ENCODE measurements at regions not wholly inside any gene's neighbourhood (a gene's known extent, or its start where the extent isn't known, plus 50 kb on each side); places are given as distances from the start of the nearest gene placed in this dataset.
A peak's percentile ranks its signal among the peaks of the same experiment; 100 is the strongest.

- Histone ChIP-seq H3K9me3 (ENCODE audit: control insufficient read depth, insufficient read depth, low read depth, low read length) (no peaks in the 10 kb centered on the region), H3K36me3 (ENCODE audit: control insufficient read depth in 2 of 2, insufficient read depth in 1 of 2, low read length in 2 of 2) (no peaks in the 10 kb centered on the region), H3K4me3 (ENCODE audit: low read depth, low read length) (no peak overlapping the region), H3K4me1 (ENCODE audit: control insufficient read depth, insufficient read depth, low read length) (no peaks in the 10 kb centered on the region), H3K27ac (ENCODE audit: extremely low read depth, low read depth, low read length) (no peak overlapping the region)
- CTCF ChIA-PET, result no interaction called here
- POLR2A ChIA-PET, result no interaction called here
- TF ChIP-seq ZNF169 (tag by site-specific recombination; IDR thresholded peaks at IDR 0.05) (no peak), ZNF16 (tag by site-specific recombination; IDR thresholded peaks at IDR 0.05; ENCODE audit: low read depth) (no peak), ZNF626 (tag by site-specific recombination; IDR thresholded peaks at IDR 0.05) (no peak), ZNF433 (tag by site-specific recombination; IDR thresholded peaks at IDR 0.05; ENCODE audit: low read depth) (no peak), ZNF621 (tag by site-specific recombination; IDR thresholded peaks at IDR 0.05) (no peak), ZNF561 (tag by site-specific recombination; IDR thresholded peaks at IDR 0.05; ENCODE audit: borderline replicate concordance) (no peak), ZNF785 (tag by site-specific recombination; IDR thresholded peaks at IDR 0.05) (no peak), GLI4 (tag by site-specific recombination; IDR thresholded peaks at IDR 0.05) (no peak), ZNF777 (tag by site-specific recombination; IDR thresholded peaks at IDR 0.05; ENCODE audit: borderline replicate concordance) (no peak), SETDB1 (IDR thresholded peaks at IDR 0.05; ENCODE audit: insufficient read length, low read length) (no peak), PRDM1 (tag by site-specific recombination; IDR thresholded peaks at IDR 0.05) (no peak), ZNF239 (tag by site-specific recombination; IDR thresholded peaks at IDR 0.05) (no peak), ZNF704 (tag by site-specific recombination; IDR thresholded peaks at IDR 0.05) (no peak), ZNF292 (tag by site-specific recombination; IDR thresholded peaks at IDR 0.05; ENCODE audit: borderline replicate concordance, low read depth) (no peak), GFI1B (tag by site-specific recombination; IDR thresholded peaks at IDR 0.05) (no peak), WT1 (tag by site-specific recombination; IDR thresholded peaks at IDR 0.05) (no peak), ZNF266 (tag by site-specific recombination; IDR thresholded peaks at IDR 0.05; ENCODE audit: low read depth) (no peak)
- TF ChIP-seq, protein P1, sequence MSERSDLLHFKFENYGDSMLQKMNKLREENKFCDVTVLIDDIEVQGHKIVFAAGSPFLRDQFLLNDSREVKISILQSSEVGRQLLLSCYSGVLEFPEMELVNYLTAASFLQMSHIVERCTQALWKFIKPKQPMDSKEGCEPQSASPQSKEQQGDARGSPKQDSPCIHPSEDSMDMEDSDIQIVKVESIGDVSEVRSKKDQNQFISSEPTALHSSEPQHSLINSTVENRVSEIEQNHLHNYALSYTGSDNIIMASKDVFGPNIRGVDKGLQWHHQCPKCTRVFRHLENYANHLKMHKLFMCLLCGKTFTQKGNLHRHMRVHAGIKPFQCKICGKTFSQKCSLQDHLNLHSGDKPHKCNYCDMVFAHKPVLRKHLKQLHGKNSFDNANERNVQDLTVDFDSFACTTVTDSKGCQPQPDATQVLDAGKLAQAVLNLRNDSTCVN (tag by site-specific recombination; optimal IDR thresholded peaks at IDR 0.05), result no peak
- TF ChIP-seq, protein P2, sequence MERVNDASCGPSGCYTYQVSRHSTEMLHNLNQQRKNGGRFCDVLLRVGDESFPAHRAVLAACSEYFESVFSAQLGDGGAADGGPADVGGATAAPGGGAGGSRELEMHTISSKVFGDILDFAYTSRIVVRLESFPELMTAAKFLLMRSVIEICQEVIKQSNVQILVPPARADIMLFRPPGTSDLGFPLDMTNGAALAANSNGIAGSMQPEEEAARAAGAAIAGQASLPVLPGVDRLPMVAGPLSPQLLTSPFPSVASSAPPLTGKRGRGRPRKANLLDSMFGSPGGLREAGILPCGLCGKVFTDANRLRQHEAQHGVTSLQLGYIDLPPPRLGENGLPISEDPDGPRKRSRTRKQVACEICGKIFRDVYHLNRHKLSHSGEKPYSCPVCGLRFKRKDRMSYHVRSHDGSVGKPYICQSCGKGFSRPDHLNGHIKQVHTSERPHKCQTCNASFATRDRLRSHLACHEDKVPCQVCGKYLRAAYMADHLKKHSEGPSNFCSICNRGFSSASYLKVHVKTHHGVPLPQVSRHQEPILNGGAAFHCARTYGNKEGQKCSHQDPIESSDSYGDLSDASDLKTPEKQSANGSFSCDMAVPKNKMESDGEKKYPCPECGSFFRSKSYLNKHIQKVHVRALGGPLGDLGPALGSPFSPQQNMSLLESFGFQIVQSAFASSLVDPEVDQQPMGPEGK (tag by site-specific recombination; IDR thresholded peaks at IDR 0.05), result no peak
Measured at GRCh38 chr13:83100237-83100636, 782.0 kb downstream of the SLITRK1 start.

GRCh38 chr13:83088858-83089257 lies 793.4 kb downstream of the SLITRK1 start:
- TF ChIP-seq ZNF837 (tag by site-specific recombination; IDR thresholded peaks at IDR 0.05), result no peak
- TF ChIP-seq ZNF585B (tag by site-specific recombination; IDR thresholded peaks at IDR 0.05), result peak; percentile 54
- H3K27ac ChIP-seq (ENCODE audit: extremely low read depth, low read depth, low read length), result no peak overlapping the region
- ChIA-PET POLR2A (no interaction called here), CTCF (no interaction called here)
- no peaks in the 10 kb centered on the region for H3K4me1 ChIP-seq (ENCODE audit: control insufficient read depth, insufficient read depth, low read length)
- H3K4me3 ChIP-seq (ENCODE audit: low read depth, low read length), result no peak overlapping the region
- H3K36me3 ChIP-seq (ENCODE audit: control insufficient read depth in 2 of 2, insufficient read depth in 1 of 2, low read length in 2 of 2), result no peaks in the 10 kb centered on the region
- no peaks in the 10 kb centered on the region for H3K9me3 ChIP-seq (ENCODE audit: control insufficient read depth, insufficient read depth, low read depth, low read length)
